AG04450 (cell line): ENCODE measurements at regions not wholly inside any gene's neighbourhood (a gene's known extent, or its start where the extent isn't known, plus 50 kb on each side); places are given as distances from the start of the nearest gene placed in this dataset.

Source experiments
- CTCF ChIA-PET: fragments of 300-600, 350-600 bp; formaldehyde crosslinking; extraction: SDS; loops from one replicate; lab custom pipeline; 2022; ENCODE audit warnings: antibody characterized with exemption, inconsistent platforms; lab: Charles Lee
- POLR2A ChIA-PET: fragments of 350-600 bp; formaldehyde crosslinking; extraction: SDS; loops from one replicate; lab custom pipeline; 2021; ENCODE audit warnings: antibody characterized with exemption, inconsistent platforms; lab: Yijun Ruan, JAX
- DNase-seq: peaks from one replicate; pipeline ENCODE4 v3.0.0-alpha.2; 2011; ENCODE audit warnings: low read depth, low spot score
- H3K27ac ChIP-seq: one replicate; pipeline ENCODE4 v1.5.1; 2012; ENCODE audit warnings: low read depth, low read length, control low read depth
- H3K27me3 ChIP-seq: one replicate; pipeline ENCODE4 v1.6.0; 2012; ENCODE audit warnings: low read length; ENCODE audit not compliant: control insufficient read depth, insufficient read depth
- H3K4me3 ChIP-seq: 2 replicates; pipeline ENCODE4 v1.5.1; 2011; ENCODE audit warnings: mild to moderate bottlenecking, low read depth, low read length, control low read depth
- H3K9me3 ChIP-seq: 2 replicates; pipeline ENCODE4 v1.5.1; 2012; ENCODE audit warnings: low read length; ENCODE audit not compliant: control insufficient read depth, insufficient read depth
- CTCF ChIP-seq: IDR thresholded peaks from 2 replicates; pipeline ENCODE4 v1.5.1; 2011; ENCODE audit warnings: low read depth, low read length, control low read depth, inconsistent platforms

GRCh38 chr3:153595186-153595815, 433.3 kb downstream of the RAP2B start:
- peaks cover 5% of the 10 kb centered on the region for H3K27me3 ChIP-seq
- ChIA-PET CTCF (interaction anchor here (0.8 to 3.1 kb wide), 4 partner anchors 431 to 571 kb away, joined by 3 to 12 read pairs (median 10); no protein-coding TSS in a partner anchor), POLR2A (no interaction called here)
- no peaks in the 10 kb centered on the region for H3K9me3 ChIP-seq
- H3K4me3 ChIP-seq = no peak overlapping the region
- peak; percentile 83 for TF ChIP-seq CTCF
- DNase-seq = peak; percentile 11
- no peak overlapping the region for H3K27ac ChIP-seq

- no peak for TF ChIP-seq CTCF
- no peak for DNase-seq
- Histone ChIP-seq H3K4me3 (no peak overlapping the region), H3K9me3 (no peaks in the 10 kb centered on the region), H3K27me3 (peaks cover 5% of the 10 kb centered on the region), H3K27ac (no peak overlapping the region)
- CTCF ChIA-PET = interaction anchor here (1.5 kb wide), 2 partner anchors 435 to 555 kb away, joined by 3 read pairs; no protein-coding TSS in a partner anchor
- POLR2A ChIA-PET = no interaction called here
These were observed 434.4 kb downstream of the RAP2B start for GRCh38 chr3:153596401-153596800.

- peak; percentile 65 for DNase-seq
- peaks cover 4% of the 10 kb centered on the region for H3K27me3 ChIP-seq
- no peak overlapping the region for H3K27ac ChIP-seq
- H3K9me3 ChIP-seq = no peaks in the 10 kb centered on the region
- H3K4me3 ChIP-seq = no peak overlapping the region
- no peak for TF ChIP-seq CTCF
- ChIA-PET POLR2A (no interaction called here), CTCF (no interaction called here)
These were observed 437.7 kb downstream of the RAP2B start for GRCh38 chr3:153599685-153600084.

- Histone ChIP-seq H3K27ac (no peak overlapping the region), H3K4me3 (no peak overlapping the region), H3K9me3 (no peaks in the 10 kb centered on the region), H3K27me3 (peaks cover 4% of the 10 kb centered on the region)
- ChIA-PET CTCF (no interaction called here), POLR2A (no interaction called here)
- no peak for DNase-seq
- TF ChIP-seq CTCF = no peak
These were observed 438.9 kb downstream of the RAP2B start for GRCh38 chr3:153600896-153601295.

- Histone ChIP-seq H3K27me3 (peaks cover 4% of the 10 kb centered on the region), H3K9me3 (no peaks in the 10 kb centered on the region), H3K27ac (no peak overlapping the region), H3K4me3 (no peak overlapping the region)
- CTCF ChIA-PET = no interaction called here
- DNase-seq = no peak
- no peak for TF ChIP-seq CTCF
- POLR2A ChIA-PET = no interaction called here
These were observed 439.4 kb downstream of the RAP2B start for GRCh38 chr3:153601374-153601853.
